Effector memory CD4-positive, alpha-beta T cell (primary cell): ENCODE measurements at regions not wholly inside any gene's neighbourhood (a gene's known extent, or its start where the extent isn't known, plus 50 kb on each side); places are given as distances from the start of the nearest gene placed in this dataset.
"Not testable (repeated sequence)": the region's sequence is repeated elsewhere in the genome, so short reads cannot be mapped to it uniquely, and the experiment has no call there.

Experiments used
- DNase-seq, 3 donors: peaks; one replicate each; pipeline ENCODE4 v3.0.0-alpha.2; 2020
- H3K27ac ChIP-seq: 2 replicates; pipeline ENCODE4 v1.7.0; 2013; ENCODE audit warnings: mild to moderate bottlenecking, low read length, moderate library complexity; ENCODE audit not compliant: insufficient read depth, poor library complexity, severe bottlenecking
- H3K27me3 ChIP-seq: replicated peaks from 2 replicates; pipeline ENCODE4 v1.7.0; 2013; ENCODE audit warnings: mild to moderate bottlenecking, low read length; ENCODE audit not compliant: insufficient read depth, control insufficient read depth, poor library complexity, severe bottlenecking
- H3K36me3 ChIP-seq: 2 replicates; pipeline ENCODE4 v1.7.0; 2013; ENCODE audit warnings: mild to moderate bottlenecking, low read length, moderate library complexity; ENCODE audit not compliant: control insufficient read depth, insufficient read depth
- H3K4me1 ChIP-seq: 2 replicates; pipeline ENCODE4 v1.7.0; 2013; ENCODE audit warnings: low read length, mild to moderate bottlenecking; ENCODE audit not compliant: control insufficient read depth, insufficient read depth, poor library complexity, severe bottlenecking
- H3K4me3 ChIP-seq: 2 replicates; pipeline ENCODE4 v1.7.0; 2013; ENCODE audit warnings: low read length, low read depth, mild to moderate bottlenecking; ENCODE audit not compliant: insufficient read depth, poor library complexity, severe bottlenecking
- H3K9me3 ChIP-seq: 2 replicates; pipeline ENCODE4 v1.7.0; 2013; ENCODE audit warnings: mild to moderate bottlenecking, low read length, moderate library complexity; ENCODE audit not compliant: control insufficient read depth

DNA sequence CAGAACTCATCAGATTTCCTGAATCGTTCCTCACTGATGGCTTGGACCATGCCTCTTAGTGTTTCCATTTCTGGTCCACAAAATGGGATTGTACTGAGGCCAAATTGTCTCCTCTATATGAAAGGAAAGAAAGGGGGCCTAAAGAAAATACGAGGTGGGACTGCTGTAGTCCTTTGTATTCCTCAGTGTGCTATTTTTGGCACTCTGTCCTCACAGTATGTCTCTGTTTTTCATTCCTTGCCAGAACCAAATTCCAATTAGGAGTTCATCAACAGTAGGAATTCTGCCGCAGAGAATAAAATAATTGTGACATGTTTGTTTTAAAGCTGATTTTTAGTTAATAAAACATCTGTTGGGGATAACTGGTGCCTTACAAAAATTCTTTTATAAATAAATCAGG lies 515.7 kb downstream of the SMARCA1 start:
- no peak overlapping the region for H3K4me3 ChIP-seq
- H3K27ac ChIP-seq: no peak overlapping the region
- no peaks in the 10 kb centered on the region for H3K4me1 ChIP-seq
- no peak for DNase-seq
- H3K27me3 ChIP-seq: no peaks in the 10 kb centered on the region
- no peaks in the 10 kb centered on the region for H3K9me3 ChIP-seq
- H3K36me3 ChIP-seq: no peaks in the 10 kb centered on the region

DNA sequence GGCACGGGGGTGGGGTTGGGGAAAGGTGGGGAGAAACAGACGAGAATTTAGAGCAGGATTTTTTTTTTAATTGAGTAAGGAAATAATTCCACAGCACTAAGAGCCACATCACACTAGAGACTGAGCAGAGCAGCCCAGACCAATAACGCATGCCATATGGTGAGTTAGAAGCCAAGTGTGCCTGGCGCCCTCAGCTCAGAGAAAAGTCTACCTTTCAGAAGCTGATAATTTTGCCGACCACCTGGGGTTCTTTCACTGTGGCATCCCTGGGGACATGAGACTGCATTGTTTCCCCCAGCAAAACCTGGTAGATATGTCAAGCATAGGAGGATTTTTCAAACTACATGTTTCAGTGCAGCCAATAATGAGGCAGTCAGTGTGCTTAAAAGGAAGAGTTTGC lies 516.8 kb downstream of the SMARCA1 start:
- no peak for DNase-seq
- Histone ChIP-seq H3K9me3 (no peaks in the 10 kb centered on the region), H3K36me3 (no peaks in the 10 kb centered on the region), H3K4me1 (no peaks in the 10 kb centered on the region), H3K4me3 (no peak overlapping the region), H3K27ac (no peak overlapping the region), H3K27me3 (no peaks in the 10 kb centered on the region)

DNA sequence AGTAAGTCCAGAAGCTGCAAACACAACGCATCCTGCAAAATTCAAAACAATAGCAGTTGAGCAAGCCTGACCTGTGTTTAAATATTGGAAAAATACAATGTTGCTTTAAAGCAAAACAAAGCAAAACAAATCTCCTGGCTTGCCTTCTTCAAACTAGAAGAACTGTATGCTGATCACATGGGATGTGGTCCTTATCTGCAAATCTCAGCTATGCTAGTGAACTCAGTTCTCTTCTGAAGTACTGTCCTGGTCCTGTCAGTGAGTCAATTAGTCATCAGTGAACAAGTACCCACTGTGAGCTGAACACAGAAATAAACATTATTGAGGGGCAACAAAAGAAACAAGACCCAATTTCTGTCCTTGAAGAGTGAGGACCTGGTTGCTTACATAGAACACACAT lies 522.5 kb downstream of the SMARCA1 start:
- H3K9me3 ChIP-seq: no peaks in the 10 kb centered on the region
- H3K36me3 ChIP-seq: no peaks in the 10 kb centered on the region
- no peaks in the 10 kb centered on the region for H3K4me1 ChIP-seq
- H3K27ac ChIP-seq: no peak overlapping the region
- no peak overlapping the region for H3K4me3 ChIP-seq
- no peaks in the 10 kb centered on the region for H3K27me3 ChIP-seq
- no peak for DNase-seq

DNA sequence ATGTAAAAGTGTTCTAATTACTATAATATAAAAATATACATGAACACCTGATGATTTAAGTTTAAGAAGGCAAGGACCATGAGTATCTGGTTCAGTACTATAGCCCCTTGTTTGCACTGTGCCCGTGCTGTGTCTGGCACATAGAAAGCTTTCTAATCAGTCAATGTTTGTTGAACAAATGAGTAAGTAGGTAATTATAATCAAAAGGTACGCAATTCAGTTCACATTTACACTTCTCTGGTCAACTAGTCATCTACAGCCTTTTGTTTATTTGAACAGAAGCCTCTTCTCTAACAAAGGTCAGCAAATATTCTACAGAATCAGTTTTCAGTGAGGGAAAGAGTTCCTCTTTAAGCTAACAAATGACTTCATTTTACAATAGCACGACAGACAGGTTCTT lies 523.3 kb downstream of the SMARCA1 start:
- H3K4me1 ChIP-seq: no peaks in the 10 kb centered on the region
- DNase-seq: no peak
- no peaks in the 10 kb centered on the region for H3K27me3 ChIP-seq
- no peak overlapping the region for H3K4me3 ChIP-seq
- no peaks in the 10 kb centered on the region for H3K36me3 ChIP-seq
- no peaks in the 10 kb centered on the region for H3K9me3 ChIP-seq
- H3K27ac ChIP-seq: no peak overlapping the region

DNA sequence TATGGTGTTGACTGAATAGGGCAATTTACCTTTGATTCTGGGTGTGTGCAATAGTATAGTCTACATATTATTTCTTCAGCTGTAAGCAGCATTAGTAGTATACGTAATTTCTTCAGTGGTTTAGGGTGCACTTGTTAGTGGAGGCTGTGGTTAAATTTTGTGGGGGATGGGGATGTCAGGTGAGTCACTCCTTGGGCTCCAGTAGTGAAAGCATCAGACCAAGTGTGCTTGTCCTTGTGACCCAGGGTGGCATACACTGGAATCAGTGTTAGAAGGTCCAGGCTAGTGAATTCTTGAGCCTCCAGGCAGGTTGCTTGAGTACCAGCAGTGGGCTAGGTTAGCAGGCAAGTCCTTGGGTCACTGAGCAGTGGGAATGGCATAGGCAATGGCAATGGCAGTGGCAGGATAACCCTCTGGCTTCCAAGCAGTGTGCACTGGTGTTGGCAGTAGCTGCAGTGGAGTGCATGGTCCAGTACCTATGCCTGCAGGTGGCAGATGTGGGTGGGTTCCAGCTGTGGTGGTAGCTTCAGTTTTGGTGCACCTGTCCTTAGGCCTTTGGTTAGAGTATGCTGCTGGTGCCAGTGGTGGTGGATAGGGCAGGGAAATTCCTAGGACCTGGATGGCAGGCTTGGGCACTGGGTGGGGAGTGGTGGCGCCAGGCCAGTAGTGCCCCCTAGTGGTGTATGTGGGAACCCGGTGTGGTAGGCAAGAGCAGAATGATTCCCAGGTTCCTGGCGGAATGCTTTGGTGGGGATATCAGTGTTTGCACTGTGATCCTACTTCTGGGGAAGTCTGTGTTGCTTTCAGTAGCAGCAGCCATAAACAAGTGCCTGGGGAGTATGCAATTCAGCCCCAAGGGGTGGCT lies 531.0 kb downstream of the SMARCA1 start:
- no peaks in the 10 kb centered on the region for H3K27me3 ChIP-seq
- DNase-seq: no peak
- H3K36me3 ChIP-seq: no peaks in the 10 kb centered on the region
- H3K9me3 ChIP-seq: no peaks in the 10 kb centered on the region
- H3K4me1 ChIP-seq: no peaks in the 10 kb centered on the region
- no peak overlapping the region for H3K4me3 ChIP-seq
- H3K27ac ChIP-seq: no peak overlapping the region

DNA sequence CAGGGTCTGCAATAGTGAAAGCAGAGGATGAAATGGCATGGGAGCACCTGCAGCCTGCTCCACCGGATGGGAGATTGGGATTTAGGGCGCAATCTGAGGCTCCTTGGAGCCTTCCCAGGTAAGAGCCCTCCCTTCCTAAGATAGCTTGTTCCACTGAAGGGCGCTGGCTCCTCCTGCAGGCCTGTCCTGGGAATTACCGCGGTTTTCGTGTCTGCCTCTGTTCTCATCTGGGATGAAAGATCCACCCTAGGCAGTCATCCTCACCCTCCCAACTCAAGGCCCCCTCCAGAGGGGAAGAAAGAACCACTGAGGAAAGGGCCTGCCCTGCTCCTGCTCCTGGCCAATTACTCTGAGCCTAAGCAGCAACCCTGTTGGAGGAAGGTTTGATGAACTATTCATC lies 547.5 kb downstream of the SMARCA1 start:
- no peak for DNase-seq
- H3K9me3 ChIP-seq: no peaks in the 10 kb centered on the region

DNA sequence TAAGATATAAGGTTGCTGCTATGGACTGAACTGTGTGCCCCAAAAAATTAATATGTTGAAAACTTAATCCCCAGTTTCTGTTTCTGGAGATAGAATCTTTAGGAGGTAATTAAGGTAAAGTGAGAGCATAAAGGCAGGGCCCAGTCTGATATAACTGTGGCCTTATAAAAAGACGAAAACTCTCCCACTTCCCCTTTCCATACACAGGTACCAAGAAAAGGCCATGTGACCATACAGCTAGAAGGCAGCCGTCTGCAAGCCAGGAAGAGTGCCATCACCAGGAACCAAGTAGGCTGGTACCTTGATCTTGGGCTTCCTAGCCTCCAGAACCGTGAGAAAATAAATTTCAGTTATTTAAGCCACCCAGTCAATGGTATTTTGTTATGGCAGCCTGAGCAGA lies 550.3 kb downstream of the SMARCA1 start:
- no peaks in the 10 kb centered on the region for H3K36me3 ChIP-seq
- H3K27ac ChIP-seq: no peak overlapping the region
- no peak for DNase-seq
- no peaks in the 10 kb centered on the region for H3K27me3 ChIP-seq
- H3K9me3 ChIP-seq: no peaks in the 10 kb centered on the region
- no peak overlapping the region for H3K4me3 ChIP-seq
- H3K4me1 ChIP-seq: no peaks in the 10 kb centered on the region

More for the DNA sequence above, 547.5 kb downstream of the SMARCA1 start:
- Histone ChIP-seq H3K4me3 (no peak overlapping the region), H3K4me1 (no peaks in the 10 kb centered on the region), H3K36me3 (no peaks in the 10 kb centered on the region), H3K27ac (no peak overlapping the region), H3K27me3 (no peaks in the 10 kb centered on the region)

DNA sequence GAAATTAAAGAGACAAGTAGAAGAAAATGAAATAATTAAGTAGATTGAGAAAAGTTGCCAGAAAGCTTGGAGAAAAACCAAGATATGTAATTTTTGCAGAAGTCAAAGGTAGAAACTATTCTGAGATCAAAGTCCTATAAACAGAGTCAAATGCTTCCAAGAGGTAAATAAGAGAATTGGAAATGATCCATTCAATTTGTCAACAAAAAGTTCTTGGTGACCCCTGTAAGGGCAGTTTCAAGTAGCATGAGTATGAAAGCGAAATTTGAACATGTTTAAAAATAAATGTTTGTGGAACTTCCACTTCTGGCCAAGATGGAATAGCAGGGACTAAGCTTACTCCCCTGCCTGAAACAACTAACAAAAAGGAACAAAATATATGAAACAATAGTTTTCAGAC lies 562.0 kb downstream of the SMARCA1 start:
- no peak for DNase-seq
- H3K27me3 ChIP-seq: no peaks in the 10 kb centered on the region
- no peak overlapping the region for H3K4me3 ChIP-seq
- no peaks in the 10 kb centered on the region for H3K36me3 ChIP-seq
- no peaks in the 10 kb centered on the region for H3K4me1 ChIP-seq
- H3K9me3 ChIP-seq: no peaks in the 10 kb centered on the region
- H3K27ac ChIP-seq: no peak overlapping the region

DNA sequence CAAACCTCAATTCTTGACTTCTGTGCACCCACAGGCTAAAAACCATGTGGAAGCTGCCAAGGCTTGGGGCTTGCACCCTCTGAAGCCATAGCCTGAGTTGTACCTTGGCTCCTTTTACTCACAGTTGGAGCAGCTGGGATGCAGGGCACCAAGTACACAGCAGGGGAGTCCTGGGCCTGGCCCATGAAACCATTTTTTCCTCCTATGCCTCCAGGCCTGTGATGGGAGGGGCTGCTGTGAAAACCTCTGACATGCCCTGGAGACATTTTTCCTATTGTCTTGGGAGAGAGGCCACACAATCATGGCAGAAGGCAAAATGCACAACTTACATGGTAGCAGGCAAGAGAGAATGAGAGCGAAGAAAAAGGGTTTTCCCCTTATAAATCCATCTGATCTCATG lies 568.6 kb downstream of the SMARCA1 start:
- DNase-seq, H3K27ac ChIP-seq, H3K4me3 ChIP-seq, H3K4me1 ChIP-seq, H3K9me3 ChIP-seq, H3K27me3 ChIP-seq, H3K36me3 ChIP-seq: not testable (repeated sequence)

DNA sequence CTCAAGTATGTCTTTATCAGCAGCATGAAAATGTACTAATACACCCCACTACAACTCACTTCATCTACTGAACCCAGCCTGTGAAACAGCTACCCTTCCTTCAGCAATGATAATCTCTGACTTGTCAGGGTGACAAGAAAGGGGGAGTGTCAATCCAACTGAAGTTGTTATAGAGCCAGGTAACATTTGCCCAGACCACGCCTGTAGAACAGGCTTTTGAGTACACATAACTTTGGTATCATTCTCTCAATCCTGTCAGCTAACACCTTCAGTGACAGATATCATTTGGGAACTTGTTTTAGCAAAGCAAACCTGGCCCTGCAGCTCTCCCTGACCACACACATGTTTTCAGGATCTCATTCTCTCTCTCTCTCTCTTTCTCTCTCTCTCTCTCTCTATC lies 592.2 kb downstream of the SMARCA1 start:
- Histone ChIP-seq H3K4me1 (no peaks in the 10 kb centered on the region), H3K27me3 (no peaks in the 10 kb centered on the region), H3K36me3 (no peaks in the 10 kb centered on the region), H3K27ac (no peak overlapping the region), H3K9me3 (no peaks in the 10 kb centered on the region), H3K4me3 (no peak overlapping the region)
- no peak for DNase-seq
